HG03432 (cell line): ENCODE measurements at regions not wholly inside any gene's neighbourhood (a gene's known extent, or its start where the extent isn't known, plus 50 kb on each side); places are given as distances from the start of the nearest gene placed in this dataset.
"Not testable (repeated sequence)": the region's sequence is repeated elsewhere in the genome, so short reads cannot be mapped to it uniquely, and the experiment has no call there.

Source experiments
- ATAC-seq: cut with Tn5 transposase; IDR thresholded peaks from one replicate; pipeline ENCODE4 v1.9.1; 2021; ENCODE audit warnings: mild to moderate bottlenecking, moderate library complexity; ENCODE audit not compliant: unreplicated experiment

- ATAC-seq: no peak
Observed at GRCh38 chr18:37847544-37847943, 281.9 kb upstream of the CELF4 start.

GRCh38 chr18:37846996-37847395, 281.4 kb upstream of the CELF4 start:
- no peak for ATAC-seq

- ATAC-seq: no peak
Observed at GRCh38 chr18:37845498-37845897, 279.9 kb upstream of the CELF4 start.

- ATAC-seq: no peak
Observed at GRCh38 chr18:37844209-37844970, 278.8 kb upstream of the CELF4 start.

- no peak for ATAC-seq
Observed at GRCh38 chr18:37838083-37838482, 272.5 kb upstream of the CELF4 start.

GRCh38 chr18:37836071-37836970, 270.7 kb upstream of the CELF4 start:
- no peak for ATAC-seq

- ATAC-seq: not testable (repeated sequence)
Observed at GRCh38 chr18:37832010-37832695, 266.6 kb upstream of the CELF4 start.

GRCh38 chr18:37812961-37813360, 247.4 kb upstream of the CELF4 start:
- ATAC-seq: no peak

GRCh38 chr18:37805773-37806404, 240.3 kb upstream of the CELF4 start:
- no peak for ATAC-seq

- ATAC-seq: no peak
Observed at GRCh38 chr18:37796823-37797349, 231.3 kb upstream of the CELF4 start.

GRCh38 chr18:37787452-37787851, 221.9 kb upstream of the CELF4 start:
- no peak for ATAC-seq

GRCh38 chr18:37783771-37784170, 218.2 kb upstream of the CELF4 start:
- no peak for ATAC-seq

GRCh38 chr18:37779220-37779619, 213.6 kb upstream of the CELF4 start:
- ATAC-seq: no peak

- ATAC-seq: peak; percentile 94
Observed at GRCh38 chr18:37778417-37779165, 213.0 kb upstream of the CELF4 start.

- no peak for ATAC-seq
Observed at GRCh38 chr18:37769826-37770225, 204.2 kb upstream of the CELF4 start.

- no peak for ATAC-seq
Observed at GRCh38 chr18:37764541-37765288, 199.1 kb upstream of the CELF4 start.

- ATAC-seq: no peak
Observed at GRCh38 chr18:37762076-37762621, 196.6 kb upstream of the CELF4 start.

GRCh38 chr18:37754141-37754540, 188.5 kb upstream of the CELF4 start:
- no peak for ATAC-seq

GRCh38 chr18:37742436-37742835, 176.8 kb upstream of the CELF4 start:
- ATAC-seq: no peak
